GM19395 (cell line): ENCODE measurements at regions not wholly inside any gene's neighbourhood (a gene's known extent, or its start where the extent isn't known, plus 50 kb on each side); places are given as distances from the start of the nearest gene placed in this dataset.
"Not testable (repeated sequence)": the region's sequence is repeated elsewhere in the genome, so short reads cannot be mapped to it uniquely, and the experiment has no call there.

ENCODE experiments used
- ATAC-seq: cut with Tn5 transposase; IDR thresholded peaks from one replicate; pipeline ENCODE4 v1.9.1; 2021; ENCODE audit warnings: mild to moderate bottlenecking, moderate library complexity; ENCODE audit not compliant: unreplicated experiment

- ATAC-seq, result no peak
These were observed 230.6 kb upstream of the KRR1 start for GRCh38 chr12:75742048-75742447.

GRCh38 chr12:75739912-75740311, 228.5 kb upstream of the KRR1 start:
- ATAC-seq, result no peak

GRCh38 chr12:75739098-75739497, 227.7 kb upstream of the KRR1 start:
- not testable (repeated sequence) for ATAC-seq

GRCh38 chr12:75738486-75738885, 227.1 kb upstream of the KRR1 start:
- ATAC-seq, result peak; percentile 94

GRCh38 chr12:75735853-75736252, 224.4 kb upstream of the KRR1 start:
- no peak for ATAC-seq

- no peak for ATAC-seq
These were observed 217.4 kb upstream of the KRR1 start for GRCh38 chr12:75728826-75729225.

GRCh38 chr12:75727577-75727976, 216.2 kb upstream of the KRR1 start:
- no peak for ATAC-seq

GRCh38 chr12:75725521-75726111, 214.2 kb upstream of the KRR1 start:
- no peak for ATAC-seq

- no peak for ATAC-seq
These were observed 213.5 kb upstream of the KRR1 start for GRCh38 chr12:75724928-75725312.

GRCh38 chr12:75724307-75724927, 213.0 kb upstream of the KRR1 start:
- ATAC-seq, result no peak

- peak; percentile 91 for ATAC-seq
These were observed 211.3 kb upstream of the KRR1 start for GRCh38 chr12:75722714-75723200.

- ATAC-seq, result no peak
These were observed 210.4 kb upstream of the KRR1 start for GRCh38 chr12:75721796-75722195.

- ATAC-seq, result no peak
These were observed 209.6 kb upstream of the KRR1 start for GRCh38 chr12:75720812-75721641.

- no peak for ATAC-seq
These were observed 206.5 kb upstream of the KRR1 start for GRCh38 chr12:75717902-75718301.

- no peak for ATAC-seq
These were observed 205.0 kb upstream of the KRR1 start for GRCh38 chr12:75716291-75717025.

GRCh38 chr12:75715682-75716081, 204.3 kb upstream of the KRR1 start:
- no peak for ATAC-seq

- no peak for ATAC-seq
These were observed 203.9 kb upstream of the KRR1 start for GRCh38 chr12:75715323-75715644.

- ATAC-seq, result no peak
These were observed 203.3 kb upstream of the KRR1 start for GRCh38 chr12:75714462-75715322.

GRCh38 chr12:75713434-75713833, 202.0 kb upstream of the KRR1 start:
- no peak for ATAC-seq

- no peak for ATAC-seq
These were observed 200.8 kb upstream of the KRR1 start for GRCh38 chr12:75712223-75712622.
